H1 (cell line): ENCODE measurements at regions not wholly inside any gene's neighbourhood (a gene's known extent, or its start where the extent isn't known, plus 50 kb on each side); places are given as distances from the start of the nearest gene placed in this dataset.

Source experiments
- CTCF ChIA-PET: fragments of 300-600 bp; sonication (Branson Sonifier 250); formaldehyde crosslinking; loops from one replicate; lab custom pipeline; 2021; ENCODE audit not compliant: partially characterized antibody; lab: Charles Lee
- POLR2A ChIA-PET: fragments of 300-600 bp; sonication (Branson Sonifier 250); formaldehyde crosslinking; loops from one replicate; lab custom pipeline; 2021; ENCODE audit warnings: inconsistent platforms; ENCODE audit not compliant: partially characterized antibody; lab: Charles Lee
- DNase-seq, 2 experiments: peaks; one replicate each; pipeline versions ENCODE4 v3.0.0 to v3.0.0-alpha.2; 2010 to 2022; ENCODE audit warnings: low spot score in 2 of 2, low read depth in 1 of 2, mixed read lengths in 1 of 2
- FAIRE-seq: peaks from 2 replicates; lab custom pipeline; 2011; peaks lifted over from hg19 to GRCh38; lab: Jason Lieb, UNC
- H2AFZ ChIP-seq: 2 replicates; pipeline ENCODE4 v1.8.1; 2012; ENCODE audit warnings: low read length, inconsistent platforms
- H2AK5ac ChIP-seq: 2 replicates; pipeline ENCODE4 v1.6.1; 2013; ENCODE audit warnings: low read depth, low read length
- H2BK120ac ChIP-seq: replicated peaks from 2 replicates; pipeline ENCODE3; 2013; ENCODE audit warnings: low read depth, low read length, inconsistent platforms
- H2BK12ac ChIP-seq: 2 replicates; pipeline ENCODE4 v1.6.1; 2013; ENCODE audit warnings: low read depth, low read length
- H2BK15ac ChIP-seq: 2 replicates; pipeline ENCODE4 v1.6.1; 2013; ENCODE audit warnings: low read length
- H2BK20ac ChIP-seq: 2 replicates; pipeline ENCODE4 v1.6.1; 2013; ENCODE audit warnings: low read length
- H2BK5ac ChIP-seq: 2 replicates; pipeline ENCODE4 v1.6.1; 2013; ENCODE audit warnings: low read depth, low read length
- H3K14ac ChIP-seq: 2 replicates; pipeline ENCODE4 v1.6.1; 2013; ENCODE audit warnings: inconsistent platforms; ENCODE audit not compliant: insufficient read length
- H3K18ac ChIP-seq: 2 replicates; pipeline ENCODE4 v1.6.1; 2013; ENCODE audit warnings: low read length; ENCODE audit errors: extremely low read depth
- H3K23ac ChIP-seq: 2 replicates; pipeline ENCODE4 v1.6.1; 2013; ENCODE audit warnings: inconsistent platforms; ENCODE audit not compliant: insufficient read length
- H3K23me2 ChIP-seq: 2 replicates; pipeline ENCODE4 v1.6.1; 2013; ENCODE audit warnings: low read depth, low read length
- H3K27ac ChIP-seq: 2 replicates; pipeline ENCODE4 v1.6.1; 2011; ENCODE audit warnings: low read depth, low read length, inconsistent platforms
- H3K27me3 ChIP-seq, 4 experiments: replicated peaks in 1 of 4; 1 replicate in 1 of 4; 2 replicates in 3 of 4; pipeline versions ENCODE4 v1.6.1 to v1.8.1; 2011 to 2013; ENCODE audit warnings: low read length in 3 of 4, mild to moderate bottlenecking in 3 of 4, inconsistent platforms in 2 of 4, mixed read lengths in 2 of 4, moderate library complexity in 1 of 4; ENCODE audit not compliant: control insufficient read depth in 3 of 4, insufficient read depth in 3 of 4; ENCODE audit errors: extremely low read depth in 1 of 4
- H3K36me3 ChIP-seq, 4 experiments: 2 replicates each; pipeline versions ENCODE4 v1.6.1 to v1.8.1; 2011 to 2013; ENCODE audit warnings: mild to moderate bottlenecking in 4 of 4, low read length in 3 of 4, moderate library complexity in 2 of 4, control low read depth in 1 of 4, inconsistent platforms in 1 of 4; ENCODE audit not compliant: insufficient read depth in 4 of 4, control insufficient read depth in 2 of 4
- H3K4ac ChIP-seq: replicated peaks from 2 replicates; pipeline ENCODE3; 2013; ENCODE audit warnings: low read length, low read depth, mixed read lengths, inconsistent platforms; ENCODE audit not compliant: insufficient read length
- H3K4me1 ChIP-seq, 4 experiments: replicated peaks in 1 of 4; 1 replicate in 1 of 4; 2 replicates in 3 of 4; pipeline versions ENCODE4 v1.6.1 to v1.8.1; 2011 to 2013; ENCODE audit warnings: low read length in 3 of 4, inconsistent platforms in 2 of 4, mixed read lengths in 1 of 4; ENCODE audit not compliant: insufficient read depth in 4 of 4, control insufficient read depth in 3 of 4
- H3K4me2 ChIP-seq, 2 experiments: 2 replicates each; pipeline versions ENCODE4 v1.6.1 to v1.8.1; 2011 to 2013; ENCODE audit warnings: low read depth in 2 of 2, low read length in 2 of 2, control low read depth in 1 of 2, inconsistent platforms in 1 of 2, mild to moderate bottlenecking in 1 of 2; ENCODE audit not compliant: insufficient read depth in 1 of 2
- H3K4me3 ChIP-seq, 4 experiments: fragments of 200-600, 300-600 bp in 1 of 4; sonication (generic), shearing (Covaris generic), sonication (Bioruptor Twin) in 1 of 4; 2 replicates each; pipeline versions ENCODE4 v1.5.1 to v1.8.1; 2011 to 2016; ENCODE audit warnings: low read length in 4 of 4, low read depth in 3 of 4, control low read depth in 2 of 4, inconsistent platforms in 2 of 4, mild to moderate bottlenecking in 2 of 4, mixed read lengths in 1 of 4, moderate library complexity in 1 of 4; ENCODE audit not compliant: insufficient read depth in 2 of 4; ENCODE audit errors: extremely low read depth in 1 of 4
- H3K56ac ChIP-seq: replicated peaks from 2 replicates; pipeline ENCODE3; 2013; ENCODE audit warnings: low read depth, mild to moderate bottlenecking, mixed read lengths, low read length, inconsistent platforms; ENCODE audit not compliant: insufficient read length
- H3K79me1 ChIP-seq: 2 replicates; pipeline ENCODE4 v1.6.1; 2013; ENCODE audit warnings: low read depth, low read length, control low read depth
- H3K79me2 ChIP-seq, 2 experiments: 2 replicates each; pipeline versions ENCODE4 v1.6.1 to v1.8.1; 2012 to 2013; ENCODE audit warnings: low read length in 2 of 2, mild to moderate bottlenecking in 2 of 2, inconsistent platforms in 1 of 2; ENCODE audit not compliant: insufficient read depth in 2 of 2, control insufficient read depth in 1 of 2
- H3K9ac ChIP-seq, 4 experiments: replicated peaks in 1 of 4; 1 replicate in 1 of 4; 2 replicates in 3 of 4; pipeline versions ENCODE4 v1.6.1 to v1.8.1; 2011 to 2013; ENCODE audit warnings: low read depth in 3 of 4, low read length in 3 of 4, control low read depth in 2 of 4, mild to moderate bottlenecking in 2 of 4, moderate library complexity in 2 of 4, inconsistent platforms in 1 of 4; ENCODE audit errors: extremely low read depth in 1 of 4
- H3K9me3 ChIP-seq, 2 experiments: 2 replicates each; pipeline versions ENCODE4 v1.6.1 to v1.8.1; 2012 to 2013; ENCODE audit warnings: mild to moderate bottlenecking in 2 of 2, moderate library complexity in 2 of 2, control low read depth in 1 of 2, inconsistent platforms in 1 of 2, low read depth in 1 of 2, low read length in 1 of 2, mixed read lengths in 1 of 2; ENCODE audit not compliant: insufficient read depth in 2 of 2
- H4K20me1 ChIP-seq, 2 experiments: replicated peaks in 1 of 2; 2 replicates each; pipeline versions ENCODE3 to v1.8.1; 2011 to 2013; ENCODE audit warnings: inconsistent platforms in 2 of 2, low read length in 2 of 2, mild to moderate bottlenecking in 1 of 2; ENCODE audit not compliant: insufficient read depth in 2 of 2, control insufficient read depth in 1 of 2
- H4K5ac ChIP-seq: 2 replicates; pipeline ENCODE4 v1.6.1; 2013; ENCODE audit warnings: low read length, low read depth, mixed read lengths, inconsistent platforms; ENCODE audit not compliant: insufficient read length
- H4K8ac ChIP-seq: 2 replicates; pipeline ENCODE4 v1.8.0; 2013; ENCODE audit warnings: mild to moderate bottlenecking, moderate library complexity, low read length, inconsistent platforms; ENCODE audit not compliant: insufficient read depth; ENCODE audit errors: extremely low read depth
- H4K91ac ChIP-seq: replicated peaks from 2 replicates; pipeline ENCODE3; 2013; ENCODE audit warnings: low read length, mixed read lengths, inconsistent platforms; ENCODE audit not compliant: insufficient read length
- EP300 ChIP-seq, 2 experiments: IDR thresholded peaks; 1 replicate in 1 of 2; 2 replicates in 1 of 2; pipeline ENCODE4 v1.6.1; 2011 to 2012; ENCODE audit warnings: low read depth in 2 of 2, low read length in 2 of 2, mild to moderate bottlenecking in 2 of 2, borderline replicate concordance in 1 of 2, inconsistent platforms in 1 of 2, moderate library complexity in 1 of 2
- FOSL1 ChIP-seq: IDR thresholded peaks from 2 replicates; pipeline ENCODE4 v1.6.1; 2011; ENCODE audit warnings: mild to moderate bottlenecking, low read depth, low read length, moderate library complexity; ENCODE audit not compliant: insufficient read depth
- GABPA ChIP-seq: IDR thresholded peaks from 2 replicates; pipeline ENCODE4 v1.6.1; 2011; ENCODE audit warnings: mild to moderate bottlenecking, low read length, moderate library complexity, borderline replicate concordance; ENCODE audit not compliant: insufficient read depth
- GTF2F1 ChIP-seq: IDR thresholded peaks from 2 replicates; pipeline ENCODE4 v1.6.1; 2012; ENCODE audit warnings: low read depth, low read length, improper control_type of control experiment, borderline replicate concordance
- HDAC6 ChIP-seq: IDR thresholded peaks from one replicate; pipeline ENCODE4 v1.7.1; 2012; ENCODE audit warnings: low read depth, mild to moderate bottlenecking, inconsistent platforms, low read length, moderate library complexity
- JUN ChIP-seq: IDR thresholded peaks from 2 replicates; pipeline ENCODE4 v1.6.1; 2011; ENCODE audit warnings: low read depth, mild to moderate bottlenecking, improper control_type of control experiment, low read length
- KDM1A ChIP-seq: fragments of 200-600, 300-600 bp; sonication (generic); IDR thresholded peaks from 2 replicates; pipeline ENCODE4 v1.7.1; 2016; ENCODE audit warnings: mild to moderate bottlenecking, low read length, borderline replicate concordance
- PHF8 ChIP-seq: fragments of 200-600 bp; sonication (generic); conservative IDR thresholded peaks from 2 replicates; pipeline ENCODE4 v1.7.1; 2012; ENCODE audit warnings: low read depth, mild to moderate bottlenecking, inconsistent platforms, low read length, moderate library complexity
- SIN3A ChIP-seq, 2 experiments: IDR thresholded peaks in 1 of 2; conservative IDR thresholded peaks in 1 of 2; 2 replicates each; pipeline ENCODE4 v1.6.1; 2011 to 2012; ENCODE audit warnings: low read length in 2 of 2, improper control_type of control experiment in 1 of 2, low read depth in 1 of 2, mild to moderate bottlenecking in 1 of 2
- SIRT6 ChIP-seq: IDR thresholded peaks from one replicate; pipeline ENCODE4 v1.7.1; 2012; ENCODE audit warnings: low read length, inconsistent platforms
- TAF7 ChIP-seq: optimal IDR thresholded peaks from 2 replicates; pipeline ENCODE3; 2011; ENCODE audit warnings: low read depth, mild to moderate bottlenecking, inconsistent platforms, low read length, moderate library complexity, borderline replicate concordance
- TBP ChIP-seq: IDR thresholded peaks from 2 replicates; pipeline ENCODE4 v1.6.1; 2011; ENCODE audit warnings: low read depth, low read length, improper control_type of control experiment
- whole genome bisulfite sequencing, 2 experiments: shearing (Covaris generic) in 1 of 2; methylation state at CpG; one replicate each; pipeline versions ENCODE4 v1.1.6 to v1.1.7; 2013 to 2015; ENCODE audit warnings: low lambda C conversion rate in 2 of 2, mixed read lengths in 2 of 2, inconsistent platforms in 1 of 2, low coverage in 1 of 2, missing lambda C conversion rate in 1 of 2; ENCODE audit not compliant: insufficient replicate concordance in 2 of 2, insufficient coverage in 1 of 2, insufficient read length in 1 of 2; ENCODE audit errors: extremely low coverage in 1 of 2, missing lambda C conversion rate in 1 of 2; 5-methylcytosine and 5-hydroxymethylcytosine counted together
- TF ChIP-seq, protein P1 (sequence below): IDR thresholded peaks from 2 replicates; pipeline ENCODE4 v1.6.1; 2011; ENCODE audit warnings: low read length, improper control_type of control experiment

DNA sequence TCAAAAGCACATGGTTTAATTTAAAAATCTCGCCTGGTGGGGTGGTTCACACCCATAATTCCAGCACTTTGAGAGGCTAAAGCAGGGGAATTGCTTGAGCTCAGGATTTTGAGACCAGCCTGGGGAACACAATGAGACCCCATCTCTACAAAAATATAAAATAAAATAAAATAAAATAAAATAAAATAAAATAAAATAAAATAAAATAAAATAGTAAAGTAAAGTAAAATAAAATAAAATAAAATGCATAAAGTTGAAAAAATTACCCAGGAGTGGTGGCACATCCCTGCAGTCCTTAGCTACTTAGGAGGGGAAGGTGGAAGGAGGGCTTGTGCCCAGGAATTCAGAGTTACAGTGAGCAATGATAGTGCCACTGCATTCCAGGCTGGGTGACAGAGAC lies 88.7 kb upstream of the MS4A8 start:
- WGBS, 2 experiments, result 84% methylated on average over 1 of the region's 1 CpG; no CpG with 5 or more reads in 1 of the 2 experiments
- no peak overlapping the region for H3K4me3 ChIP-seq
- no peaks in the 10 kb centered on the region for H3K23me2 ChIP-seq
- DNase-seq, result no peak
- H3K79me1 ChIP-seq, result no peaks in the 10 kb centered on the region
- H2AK5ac ChIP-seq, result no peak overlapping the region
- FAIRE-seq, result no peak
- H3K4me2 ChIP-seq, result no peak overlapping the region
- H4K8ac ChIP-seq, result no peak overlapping the region
- no peaks in the 10 kb centered on the region for H4K20me1 ChIP-seq
- H3K9ac ChIP-seq, result no peak overlapping the region
- no peak overlapping the region for H2BK5ac ChIP-seq
- H3K79me2 ChIP-seq, result no peaks in the 10 kb centered on the region
- H3K27ac ChIP-seq, result no peak overlapping the region
- H4K91ac ChIP-seq, result no peak overlapping the region
- H3K27me3 ChIP-seq, result no peaks in the 10 kb centered on the region
- no peak overlapping the region for H2BK20ac ChIP-seq
- H3K18ac ChIP-seq, result no peak overlapping the region
- H2BK120ac ChIP-seq, result no peak overlapping the region
- H2AFZ ChIP-seq, result no peak overlapping the region
- no peak overlapping the region for H3K56ac ChIP-seq
- ChIA-PET CTCF (interaction anchor here (0.7 to 3.3 kb wide), 8 partner anchors 9 to 346 kb away, joined by 3 to 13 read pairs (median 4); no protein-coding TSS in a partner anchor), POLR2A (no interaction called here)
- no peaks in the 10 kb centered on the region for H3K36me3 ChIP-seq
- no peaks in the 10 kb centered on the region for H3K9me3 ChIP-seq
- no peak overlapping the region for H2BK15ac ChIP-seq
- H3K4me1 ChIP-seq, result no peaks in the 10 kb centered on the region
- H3K23ac ChIP-seq, result no peak overlapping the region
- no peak overlapping the region for H4K5ac ChIP-seq
- no peak overlapping the region for H2BK12ac ChIP-seq
- no peak overlapping the region for H3K14ac ChIP-seq
- no peak overlapping the region for H3K4ac ChIP-seq
- no peak for TF ChIP-seq KDM1A
- no peak for TF ChIP-seq EP300 (IDR thresholded peaks at IDR 0.05; ENCODE audit: borderline replicate concordance in 1 of 2, low read depth in 2 of 2, low read length in 2 of 2)
- no peak for TF ChIP-seq PHF8
- TF ChIP-seq, protein P1, sequence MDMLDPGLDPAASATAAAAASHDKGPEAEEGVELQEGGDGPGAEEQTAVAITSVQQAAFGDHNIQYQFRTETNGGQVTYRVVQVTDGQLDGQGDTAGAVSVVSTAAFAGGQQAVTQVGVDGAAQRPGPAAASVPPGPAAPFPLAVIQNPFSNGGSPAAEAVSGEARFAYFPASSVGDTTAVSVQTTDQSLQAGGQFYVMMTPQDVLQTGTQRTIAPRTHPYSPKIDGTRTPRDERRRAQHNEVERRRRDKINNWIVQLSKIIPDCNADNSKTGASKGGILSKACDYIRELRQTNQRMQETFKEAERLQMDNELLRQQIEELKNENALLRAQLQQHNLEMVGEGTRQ, result no peak
- no peak for TF ChIP-seq TBP
- no peak for TF ChIP-seq JUN
- no peak for TF ChIP-seq FOSL1
- TF ChIP-seq SIRT6, result no peak
- TF ChIP-seq TAF7, result no peak
- TF ChIP-seq SIN3A (conservative IDR thresholded peaks at IDR 0.05 in 1 of 2, IDR thresholded peaks at IDR 0.05 in 1 of 2; ENCODE audit: low read depth in 1 of 2, low read length in 2 of 2), result no peak
- TF ChIP-seq HDAC6, result no peak
- no peak for TF ChIP-seq GABPA
- TF ChIP-seq GTF2F1, result no peak
